Stimulated activated effector memory CD8-positive, alpha-beta T cell treated with anti-CD3 and anti-CD28 coated beads, Interleukin-12 subunit alpha, Interleukin-12 subunit beta, amount 100 ng/mL, for 72 hours (primary cell): ENCODE measurements at regions not wholly inside any gene's neighbourhood (a gene's known extent, or its start where the extent isn't known, plus 50 kb on each side); places are given as distances from the start of the nearest gene placed in this dataset.

Experiments used
- ATAC-seq: fragments of 150-1000 bp; cut with Tn5 transposase; 2 replicates; pipeline ENCODE4 v1.10.0; 2021
- DNase-seq, 2 donors: peaks; one replicate each; pipeline ENCODE4 v3.0.0; 2021 to 2022; ENCODE audit warnings: low spot score in 2 of 2
- H3K27ac Mint-ChIP-seq: one replicate; pipeline ENCODE4 v1.8.0; 2022; ENCODE audit warnings: mild to moderate bottlenecking, mixed read lengths
- H3K36me3 Mint-ChIP-seq: one replicate; pipeline ENCODE4 v1.8.0; 2022; ENCODE audit warnings: mild to moderate bottlenecking, mixed read lengths
- H3K4me1 Mint-ChIP-seq: one replicate; pipeline ENCODE4 v1.8.0; 2022; ENCODE audit warnings: mixed read lengths
- H3K4me3 Mint-ChIP-seq: one replicate; pipeline ENCODE4 v1.8.0; 2022; ENCODE audit warnings: mild to moderate bottlenecking, mixed read lengths
- H3K9me3 Mint-ChIP-seq: one replicate; pipeline ENCODE4 v1.8.0; 2022; ENCODE audit warnings: mixed read lengths

- no peak for DNase-seq
- Mint-ChIP-seq H3K4me3 (no peak overlapping the region), H3K36me3 (no peaks in the 10 kb centered on the region), H3K9me3 (peaks cover 5% of the 10 kb centered on the region), H3K27ac (no peak overlapping the region), H3K4me1 (no peaks in the 10 kb centered on the region)
- no peak for ATAC-seq
Measured at GRCh38 chr15:69930754-69931153, 167.0 kb downstream of the TLE3 start.

GRCh38 chr15:69931156-69931555 lies 166.6 kb downstream of the TLE3 start:
- Mint-ChIP-seq H3K4me3 (no peak overlapping the region), H3K9me3 (peaks cover 5% of the 10 kb centered on the region), H3K4me1 (no peaks in the 10 kb centered on the region), H3K36me3 (no peaks in the 10 kb centered on the region), H3K27ac (no peak overlapping the region)
- no peak for ATAC-seq
- DNase-seq, result no peak

DNA sequence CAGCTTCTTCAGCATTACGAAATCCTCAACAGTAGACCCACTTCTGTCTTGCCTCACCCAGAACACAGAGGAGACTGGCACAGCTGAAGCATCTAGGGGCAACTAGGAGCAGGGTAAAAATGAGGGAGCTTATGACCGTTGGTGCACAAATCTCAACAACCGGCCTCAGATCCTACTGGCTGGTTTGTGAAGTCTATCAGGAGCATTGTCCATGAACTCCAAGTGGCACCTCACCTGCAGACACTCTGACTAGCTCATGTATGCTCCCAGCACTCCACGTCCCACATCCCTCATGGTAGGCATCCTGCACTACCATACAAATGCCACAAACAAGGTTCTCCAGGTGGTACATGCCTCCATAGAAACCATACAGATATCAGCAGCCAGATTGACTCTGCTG lies 163.1 kb downstream of the TLE3 start:
- DNase-seq, result no peak
- Mint-ChIP-seq H3K4me1 (peaks cover 4% of the 10 kb centered on the region), H3K9me3 (peaks cover 4% of the 10 kb centered on the region), H3K4me3 (no peak overlapping the region), H3K27ac (no peak overlapping the region), H3K36me3 (no peaks in the 10 kb centered on the region)
- no peak for ATAC-seq

GRCh38 chr15:69939513-69940440 lies 157.9 kb downstream of the TLE3 start:
- peaks cover 9% of the 10 kb centered on the region for H3K4me1 Mint-ChIP-seq
- H3K9me3 Mint-ChIP-seq, result peaks cover 2% of the 10 kb centered on the region
- H3K36me3 Mint-ChIP-seq, result no peaks in the 10 kb centered on the region
- ATAC-seq (no peak), DNase-seq (no peak)
- H3K4me3 Mint-ChIP-seq, result no peak overlapping the region
- no peak overlapping the region for H3K27ac Mint-ChIP-seq

DNA sequence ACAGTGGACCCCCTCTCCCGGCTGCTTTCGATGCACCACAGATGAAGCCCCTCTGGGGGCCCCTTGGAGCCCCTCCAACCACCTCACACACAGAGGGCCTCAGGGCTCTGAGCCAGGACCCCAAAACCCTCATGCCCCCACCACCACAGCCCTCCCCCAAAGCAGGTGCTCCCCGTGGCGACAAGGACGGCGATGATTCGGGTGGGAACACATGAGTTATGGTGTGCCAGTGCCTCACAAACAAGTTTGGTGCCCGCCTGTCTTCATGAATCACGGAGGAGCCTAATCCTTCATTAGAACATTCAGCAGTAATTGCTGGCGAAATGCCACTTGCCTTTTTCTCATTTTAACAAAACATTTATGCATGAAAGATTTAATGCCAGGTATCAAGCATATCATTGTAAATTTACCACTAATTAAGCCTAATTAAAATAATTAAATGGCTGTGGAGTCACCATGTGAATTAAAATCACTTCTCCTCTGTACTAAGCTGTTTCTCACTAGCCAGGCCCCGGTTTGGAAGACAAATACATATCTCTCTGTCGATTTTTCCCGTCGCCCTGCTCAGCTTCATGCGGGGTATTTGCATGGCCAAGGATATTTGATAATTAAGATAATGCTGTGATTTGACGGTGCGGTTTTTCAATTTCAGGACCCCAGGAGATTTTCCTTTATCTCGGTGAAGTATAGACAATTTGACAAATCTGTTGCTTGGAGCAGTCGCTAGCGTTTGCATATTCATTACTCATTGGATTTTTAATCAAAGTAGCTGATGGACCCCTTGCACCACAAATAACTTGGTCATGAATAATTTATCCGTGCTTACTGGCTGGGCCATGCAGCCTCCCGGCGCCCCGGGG lies 157.0 kb downstream of the TLE3 start:
- peaks cover 9% of the 10 kb centered on the region for H3K4me1 Mint-ChIP-seq
- H3K4me3 Mint-ChIP-seq, result no peak overlapping the region
- H3K36me3 Mint-ChIP-seq, result no peaks in the 10 kb centered on the region
- ATAC-seq, result no peak
- H3K27ac Mint-ChIP-seq, result no peak overlapping the region
- DNase-seq, result no peak
- no peaks in the 10 kb centered on the region for H3K9me3 Mint-ChIP-seq

- Mint-ChIP-seq H3K36me3 (no peaks in the 10 kb centered on the region), H3K27ac (no peak overlapping the region), H3K4me3 (no peak overlapping the region), H3K9me3 (no peaks in the 10 kb centered on the region), H3K4me1 (peaks cover 9% of the 10 kb centered on the region)
- ATAC-seq (no peak), DNase-seq (no peak)
Measured at GRCh38 chr15:69941301-69941605, 156.5 kb downstream of the TLE3 start.

GRCh38 chr15:69941706-69942495 lies 155.8 kb downstream of the TLE3 start:
- DNase-seq, result no peak
- H3K4me1 Mint-ChIP-seq, result peaks cover 9% of the 10 kb centered on the region
- no peak overlapping the region for H3K27ac Mint-ChIP-seq
- H3K4me3 Mint-ChIP-seq, result no peak overlapping the region
- ATAC-seq, result no peak
- H3K9me3 Mint-ChIP-seq, result no peaks in the 10 kb centered on the region
- no peaks in the 10 kb centered on the region for H3K36me3 Mint-ChIP-seq

GRCh38 chr15:69943637-69944036 lies 154.1 kb downstream of the TLE3 start:
- H3K4me3 Mint-ChIP-seq, result no peak overlapping the region
- H3K4me1 Mint-ChIP-seq, result peaks cover 9% of the 10 kb centered on the region
- no peak overlapping the region for H3K27ac Mint-ChIP-seq
- H3K36me3 Mint-ChIP-seq, result no peaks in the 10 kb centered on the region
- no peak for ATAC-seq
- no peaks in the 10 kb centered on the region for H3K9me3 Mint-ChIP-seq
- peak in 1 of 2 donors; percentile 8 for DNase-seq

DNA sequence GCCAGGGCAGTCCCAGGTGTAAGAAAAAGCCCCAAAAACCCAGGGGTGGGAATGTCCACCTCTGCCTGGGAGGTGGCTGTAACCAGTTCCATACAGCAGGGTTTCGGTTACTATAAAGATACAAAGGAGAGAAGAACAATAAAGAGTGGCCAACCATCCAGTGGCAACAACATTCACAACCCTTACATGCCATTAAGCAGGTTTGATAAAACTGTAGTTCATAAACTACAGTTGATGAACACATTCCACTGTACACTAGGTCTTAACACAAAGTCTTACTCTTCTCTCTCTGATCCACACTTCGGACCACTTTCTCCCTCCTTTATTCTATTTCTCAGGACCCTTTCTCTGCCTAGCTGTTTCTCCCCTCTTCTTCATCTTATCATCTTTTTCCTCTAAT lies 152.0 kb downstream of the TLE3 start:
- Mint-ChIP-seq H3K4me1 (no peaks in the 10 kb centered on the region), H3K9me3 (no peaks in the 10 kb centered on the region), H3K4me3 (no peak overlapping the region), H3K36me3 (no peaks in the 10 kb centered on the region), H3K27ac (no peak overlapping the region)
- ATAC-seq (no peak), DNase-seq (no peak)

DNA sequence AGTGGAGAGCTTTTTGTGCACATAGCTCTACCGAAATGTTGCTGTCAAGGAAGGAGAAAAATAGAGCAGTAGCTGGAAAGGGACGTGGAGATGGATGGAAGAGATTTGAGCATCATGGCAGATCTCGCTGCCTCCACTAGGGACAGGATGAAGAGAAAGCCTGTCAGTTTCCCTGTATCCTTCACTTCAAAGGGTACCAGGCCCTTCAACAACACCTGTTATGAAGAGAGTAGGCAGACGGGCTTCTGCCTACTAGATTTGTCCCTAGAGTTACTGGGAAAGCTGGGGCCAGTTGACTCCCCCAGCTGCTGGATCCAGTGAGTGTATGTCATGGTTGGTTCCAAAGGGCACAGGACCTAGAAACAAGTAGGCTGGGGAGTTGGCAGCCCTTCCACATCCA lies 150.8 kb downstream of the TLE3 start:
- H3K9me3 Mint-ChIP-seq, result no peaks in the 10 kb centered on the region
- DNase-seq (no peak), ATAC-seq (no peak)
- no peaks in the 10 kb centered on the region for H3K36me3 Mint-ChIP-seq
- no peaks in the 10 kb centered on the region for H3K4me1 Mint-ChIP-seq
- no peak overlapping the region for H3K27ac Mint-ChIP-seq
- no peak overlapping the region for H3K4me3 Mint-ChIP-seq

- H3K9me3 Mint-ChIP-seq, result no peaks in the 10 kb centered on the region
- H3K4me3 Mint-ChIP-seq, result no peak overlapping the region
- H3K27ac Mint-ChIP-seq, result no peak overlapping the region
- DNase-seq (no peak), ATAC-seq (no peak)
- H3K36me3 Mint-ChIP-seq, result no peaks in the 10 kb centered on the region
- H3K4me1 Mint-ChIP-seq, result no peaks in the 10 kb centered on the region
Measured at GRCh38 chr15:69947394-69947793, 150.3 kb downstream of the TLE3 start.

GRCh38 chr15:69949485-69949884 lies 148.2 kb downstream of the TLE3 start:
- ATAC-seq (no peak), DNase-seq (no peak)
- H3K4me3 Mint-ChIP-seq, result no peak overlapping the region
- no peak overlapping the region for H3K27ac Mint-ChIP-seq
- no peaks in the 10 kb centered on the region for H3K36me3 Mint-ChIP-seq
- H3K4me1 Mint-ChIP-seq, result no peaks in the 10 kb centered on the region
- H3K9me3 Mint-ChIP-seq, result no peaks in the 10 kb centered on the region

DNA sequence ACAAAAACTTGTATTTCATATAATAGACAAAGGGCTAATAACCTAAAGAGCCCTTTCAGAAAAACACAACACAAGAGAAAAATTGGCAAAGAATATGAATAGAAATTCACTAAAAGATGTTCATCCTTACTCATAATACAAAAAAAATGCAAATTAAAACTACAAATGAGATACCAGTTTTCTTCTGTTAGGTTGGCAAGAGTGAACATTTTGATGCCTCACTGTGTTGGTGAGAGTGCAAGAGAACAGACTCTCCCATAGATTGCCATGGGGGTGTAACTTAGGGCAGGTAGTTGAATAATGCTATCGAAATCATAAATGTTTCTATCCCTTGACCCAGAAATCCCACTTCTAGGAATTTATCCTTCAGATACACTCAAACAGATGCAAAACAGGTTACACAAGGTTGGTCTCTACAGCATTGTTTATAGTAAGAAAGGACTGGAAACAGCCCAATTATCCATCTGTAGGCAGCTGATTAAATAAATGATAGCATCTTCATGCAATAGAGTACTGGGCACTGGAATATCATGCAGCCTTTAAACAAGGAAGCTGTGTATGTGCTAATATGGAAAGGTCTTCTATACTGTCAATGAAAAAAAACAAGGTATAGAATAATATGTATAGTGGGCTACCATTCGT lies 146.3 kb downstream of the TLE3 start:
- DNase-seq, result no peak
- Mint-ChIP-seq H3K36me3 (no peaks in the 10 kb centered on the region), H3K9me3 (no peaks in the 10 kb centered on the region), H3K27ac (no peak overlapping the region), H3K4me3 (no peak overlapping the region), H3K4me1 (no peaks in the 10 kb centered on the region)
- no peak for ATAC-seq

DNA sequence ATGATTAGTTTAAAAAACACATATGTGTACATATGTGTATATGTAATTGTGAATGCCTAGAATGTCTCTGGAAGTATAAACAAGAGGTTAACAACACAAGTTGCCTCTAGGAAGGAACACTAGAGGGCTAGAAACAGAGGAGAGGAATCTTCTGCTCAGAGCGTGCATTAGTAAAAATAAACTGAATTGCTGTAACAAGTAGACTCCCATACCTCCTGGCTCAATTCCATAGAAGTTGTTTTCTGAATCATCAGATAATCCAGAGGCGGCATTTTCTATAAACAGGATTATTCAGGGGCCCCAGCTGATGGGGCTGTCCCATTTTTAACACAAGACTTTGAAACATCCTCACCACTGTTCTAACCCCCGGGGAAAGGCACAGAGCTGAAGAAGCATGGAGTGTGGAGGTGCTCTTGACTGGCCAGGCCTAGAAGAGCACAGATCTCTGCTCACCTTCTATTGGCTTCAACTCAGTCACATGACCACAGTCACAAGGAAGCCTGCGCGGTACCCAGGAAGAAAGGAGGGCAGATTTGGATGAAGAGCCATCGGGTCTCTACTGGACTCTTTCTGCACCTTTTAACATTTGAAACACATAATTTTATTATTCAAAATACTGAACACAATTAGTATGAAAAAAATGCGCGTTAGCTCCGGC lies 145.7 kb downstream of the TLE3 start:
- Mint-ChIP-seq H3K27ac (no peak overlapping the region), H3K4me3 (no peak overlapping the region), H3K4me1 (no peaks in the 10 kb centered on the region), H3K9me3 (no peaks in the 10 kb centered on the region), H3K36me3 (no peaks in the 10 kb centered on the region)
- ATAC-seq (no peak), DNase-seq (no peak)
